Liver (tissue), 3 donors: ENCODE measurements at regions not wholly inside any gene's neighbourhood (a gene's known extent, or its start where the extent isn't known, plus 50 kb on each side); places are given as distances from the start of the nearest gene placed in this dataset.

ENCODE experiments used
- ATF3 ChIP-seq: IDR thresholded peaks from 2 replicates; pipeline ENCODE4 v1.6.1; 2016; ENCODE audit warnings: antibody characterized with exemption
- CTCF ChIP-seq: fragments of 150-350 bp; IDR thresholded peaks from 2 replicates; pipeline ENCODE4 v1.5.1; 2017; ENCODE audit warnings: improper control_type of control experiment, low read depth, low read length; ENCODE audit not compliant: missing input control
- EGR1 ChIP-seq, 2 donors: IDR thresholded peaks; 2 replicates each; pipeline ENCODE4 v1.6.1; 2016 to 2018; ENCODE audit warnings: antibody characterized with exemption in 2 of 2, low read depth in 2 of 2
- GABPA ChIP-seq, 2 donors: IDR thresholded peaks in 1 of 2; conservative IDR thresholded peaks in 1 of 2; 2 replicates each; pipeline ENCODE4 v1.6.1; 2016; ENCODE audit warnings: antibody characterized with exemption in 2 of 2, mild to moderate bottlenecking in 1 of 2, moderate library complexity in 1 of 2
- REST ChIP-seq: IDR thresholded peaks from 2 replicates; pipeline ENCODE4 v1.6.1; 2016; ENCODE audit warnings: antibody characterized with exemption, mild to moderate bottlenecking
- TAF1 ChIP-seq: conservative IDR thresholded peaks from 2 replicates; pipeline ENCODE4 v1.6.1; 2016; ENCODE audit warnings: antibody characterized with exemption, mild to moderate bottlenecking
- YY1 ChIP-seq: IDR thresholded peaks from 2 replicates; pipeline ENCODE4 v1.6.1; 2016; ENCODE audit warnings: antibody characterized with exemption, mild to moderate bottlenecking
- TF ChIP-seq, protein P1 (sequence below): IDR thresholded peaks from 2 replicates; pipeline ENCODE4 v1.6.1; 2016; ENCODE audit warnings: antibody characterized with exemption
- donor health status: healthy.
- donor health status: healthy.

GRCh38 chr4:122541996-122542395 lies 78.9 kb downstream of the IL21 start:
- TF ChIP-seq CTCF, result no peak
- no peak for TF ChIP-seq ATF3
- TF ChIP-seq REST, result no peak
- TF ChIP-seq, protein P1, sequence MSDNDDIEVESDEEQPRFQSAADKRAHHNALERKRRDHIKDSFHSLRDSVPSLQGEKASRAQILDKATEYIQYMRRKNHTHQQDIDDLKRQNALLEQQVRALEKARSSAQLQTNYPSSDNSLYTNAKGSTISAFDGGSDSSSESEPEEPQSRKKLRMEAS, result no peak
- TF ChIP-seq TAF1, result no peak
- no peak for TF ChIP-seq EGR1 (IDR thresholded peaks at IDR 0.05; ENCODE audit: low read depth in 2 of 2)
- no peak for TF ChIP-seq GABPA (IDR thresholded peaks at IDR 0.05 in 1 of 2, conservative IDR thresholded peaks at IDR 0.05 in 1 of 2)
- TF ChIP-seq YY1, result no peak
